H7 (cell line): ENCODE measurements at regions not wholly inside any gene's neighbourhood (a gene's known extent, or its start where the extent isn't known, plus 50 kb on each side); places are given as distances from the start of the nearest gene placed in this dataset.
"Not testable (repeated sequence)": the region's sequence is repeated elsewhere in the genome, so short reads cannot be mapped to it uniquely, and the experiment has no call there.

Experiments
- DNase-seq: peaks from one replicate; pipeline ENCODE4 v3.0.0; 2012
- H3K27me3 ChIP-seq: 2 replicates; pipeline ENCODE4 v1.6.0; 2011; ENCODE audit warnings: mild to moderate bottlenecking, low read length; ENCODE audit not compliant: control insufficient read depth, insufficient read depth
- H3K36me3 ChIP-seq: replicated peaks from 2 replicates; pipeline ENCODE4 v1.5.1; 2011; ENCODE audit warnings: low read length; ENCODE audit not compliant: control insufficient read depth, insufficient read depth
- H3K4me3 ChIP-seq: 2 replicates; pipeline ENCODE4 v1.5.1; 2011; ENCODE audit warnings: low read depth, mild to moderate bottlenecking, control low read depth, low read length, moderate library complexity; ENCODE audit not compliant: insufficient read depth

DNA sequence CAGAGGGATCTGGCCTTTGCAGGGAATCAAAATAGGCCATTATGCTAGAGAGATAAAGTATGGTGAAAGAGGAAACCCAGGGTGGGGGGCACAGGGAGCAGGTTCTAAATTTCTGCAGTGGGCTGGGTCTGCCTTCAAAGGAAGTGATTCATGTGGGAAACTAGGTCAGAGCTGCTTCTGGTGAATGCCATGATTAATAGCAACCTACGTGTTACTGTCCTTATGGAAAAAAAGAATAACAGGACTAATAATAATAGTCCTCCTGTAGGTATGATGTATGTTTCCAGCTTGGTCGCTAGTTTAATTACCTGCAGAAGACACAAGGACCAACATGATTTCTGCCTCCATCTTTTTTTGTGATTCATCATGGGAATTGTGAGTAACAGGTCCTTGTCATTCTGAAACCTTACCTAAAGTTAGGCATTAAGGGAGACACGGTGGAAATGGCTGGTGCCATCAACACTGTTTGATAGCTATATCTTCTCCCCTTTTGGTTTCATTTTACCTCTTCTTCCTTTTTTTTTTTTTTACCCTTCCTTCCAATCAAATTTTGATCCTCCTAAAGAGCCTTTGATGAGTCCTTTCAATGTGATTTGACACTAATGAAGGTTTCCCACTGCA, 180.4 kb downstream of the CPEB2 start:
- H3K27me3 ChIP-seq, result no peaks in the 10 kb centered on the region
- DNase-seq, result no peak
- H3K4me3 ChIP-seq, result no peak overlapping the region
- no peaks in the 10 kb centered on the region for H3K36me3 ChIP-seq

- Histone ChIP-seq H3K27me3 (no peaks in the 10 kb centered on the region), H3K36me3 (no peaks in the 10 kb centered on the region), H3K4me3 (no peak overlapping the region)
- DNase-seq, result no peak
Observed at GRCh38 chr4:15186149-15186548, 183.9 kb downstream of the CPEB2 start.

DNA sequence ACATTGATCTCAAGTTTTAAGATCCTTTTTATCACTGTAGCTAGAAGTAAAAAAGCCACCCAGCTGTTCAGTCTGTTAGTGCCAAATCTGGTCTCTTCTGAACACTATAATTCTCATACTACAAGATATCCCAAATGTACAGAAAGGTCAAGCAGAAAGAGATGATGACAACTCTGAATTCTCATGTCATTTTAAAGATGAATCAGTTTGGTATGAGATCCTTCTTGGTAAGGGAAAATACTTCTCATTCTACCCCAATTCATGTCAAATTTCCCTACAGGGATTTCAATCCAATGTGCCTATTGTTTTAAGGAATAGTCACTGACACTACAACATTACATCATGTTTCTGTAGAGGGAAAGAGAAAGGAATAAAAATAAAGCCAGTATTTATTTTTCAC, 184.5 kb downstream of the CPEB2 start:
- Histone ChIP-seq H3K36me3 (no peaks in the 10 kb centered on the region), H3K27me3 (no peaks in the 10 kb centered on the region), H3K4me3 (no peak overlapping the region)
- DNase-seq, result no peak

GRCh38 chr4:15188605-15189539, 186.6 kb downstream of the CPEB2 start:
- H3K36me3 ChIP-seq, result no peaks in the 10 kb centered on the region
- no peaks in the 10 kb centered on the region for H3K27me3 ChIP-seq
- DNase-seq, result no peak
- no peak overlapping the region for H3K4me3 ChIP-seq

- no peak for DNase-seq
- H3K36me3 ChIP-seq, result no peaks in the 10 kb centered on the region
- H3K27me3 ChIP-seq, result no peaks in the 10 kb centered on the region
- no peak overlapping the region for H3K4me3 ChIP-seq
Observed at GRCh38 chr4:15194520-15194919, 192.2 kb downstream of the CPEB2 start.

DNA sequence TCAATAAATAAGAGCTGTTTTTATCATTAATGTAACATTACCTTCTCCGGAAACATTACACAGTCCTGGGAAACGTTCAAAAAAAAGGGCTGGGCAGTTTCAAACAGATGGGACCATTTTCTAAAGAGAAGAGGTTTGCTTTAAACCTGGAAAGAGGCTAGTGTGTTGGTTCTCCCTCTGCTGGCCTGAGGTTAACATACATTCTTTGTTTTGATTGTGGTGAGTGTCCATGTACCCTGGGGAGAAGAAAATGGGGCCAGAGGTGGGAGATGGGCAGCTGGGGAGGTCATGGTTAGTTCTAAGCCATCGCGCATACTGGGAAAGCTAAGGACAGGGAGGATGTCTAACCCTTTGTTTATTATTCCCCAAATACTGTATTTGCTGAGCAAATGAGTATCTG, 194.7 kb downstream of the CPEB2 start:
- no peaks in the 10 kb centered on the region for H3K36me3 ChIP-seq
- DNase-seq, result peak; percentile 20
- H3K27me3 ChIP-seq, result no peaks in the 10 kb centered on the region
- H3K4me3 ChIP-seq, result no peak overlapping the region

- H3K27me3 ChIP-seq, result no peaks in the 10 kb centered on the region
- no peaks in the 10 kb centered on the region for H3K36me3 ChIP-seq
- H3K4me3 ChIP-seq, result no peak overlapping the region
- peak; percentile 33 for DNase-seq
Observed at GRCh38 chr4:15198070-15198727, 195.9 kb downstream of the CPEB2 start.

GRCh38 chr4:15201782-15202181, 199.5 kb downstream of the CPEB2 start:
- Histone ChIP-seq H3K27me3 (no peaks in the 10 kb centered on the region), H3K36me3 (no peaks in the 10 kb centered on the region), H3K4me3 (no peak overlapping the region)
- DNase-seq, result no peak

- DNase-seq, result no peak
- Histone ChIP-seq H3K27me3 (no peaks in the 10 kb centered on the region), H3K4me3 (no peak overlapping the region), H3K36me3 (no peaks in the 10 kb centered on the region)
Observed at GRCh38 chr4:15202481-15202880, 200.2 kb downstream of the CPEB2 start.

DNA sequence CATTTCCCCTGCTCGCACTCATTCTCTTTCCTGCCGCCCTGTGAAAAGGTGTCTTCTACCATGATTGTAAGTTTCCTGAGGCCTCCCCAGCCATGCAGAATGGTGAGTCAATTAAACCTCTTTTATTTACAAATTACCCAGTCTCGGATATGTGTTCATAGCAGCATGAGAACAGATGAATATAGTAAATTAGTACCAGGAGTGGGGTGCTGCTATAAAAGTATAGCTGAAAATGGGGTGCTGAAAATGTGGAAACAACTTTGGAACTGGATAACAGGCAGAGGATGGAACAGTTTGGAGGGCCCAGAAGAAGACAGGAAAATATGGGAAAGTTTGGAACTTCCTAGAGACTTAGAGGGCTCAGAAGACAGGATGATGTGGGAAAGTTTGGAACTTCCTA, 204.2 kb downstream of the CPEB2 start:
- not testable (repeated sequence) for H3K27me3 ChIP-seq, DNase-seq, H3K4me3 ChIP-seq, H3K36me3 ChIP-seq

- H3K27me3 ChIP-seq, result no peaks in the 10 kb centered on the region
- DNase-seq, result no peak
- H3K36me3 ChIP-seq, result no peaks in the 10 kb centered on the region
- no peak overlapping the region for H3K4me3 ChIP-seq
Observed at GRCh38 chr4:15213302-15213970, 211.2 kb downstream of the CPEB2 start.

- Histone ChIP-seq H3K27me3 (no peaks in the 10 kb centered on the region), H3K36me3 (no peaks in the 10 kb centered on the region), H3K4me3 (no peak overlapping the region)
- no peak for DNase-seq
Observed at GRCh38 chr4:15215109-15215508, 212.7 kb upstream of the C1QTNF7 start.

DNA sequence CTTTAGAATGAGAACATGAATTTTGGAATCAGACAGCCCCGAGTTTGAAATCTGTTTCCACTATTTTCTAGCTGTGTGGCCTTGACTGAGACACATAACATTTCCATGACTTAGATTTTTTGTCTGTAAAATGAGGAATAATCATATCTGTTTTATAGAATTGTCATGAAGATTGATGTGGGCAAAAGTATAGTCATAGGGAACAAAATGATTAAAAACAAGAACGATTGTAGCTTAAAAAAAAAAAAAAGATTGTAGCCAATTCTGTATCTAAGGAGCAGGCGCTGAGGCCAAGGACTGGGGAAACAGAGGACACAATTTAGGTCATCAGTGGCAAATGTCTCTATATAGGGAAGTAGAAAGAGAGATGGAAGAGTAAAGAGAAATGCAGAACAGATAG, 201.6 kb upstream of the C1QTNF7 start:
- no peaks in the 10 kb centered on the region for H3K36me3 ChIP-seq
- H3K4me3 ChIP-seq, result no peak overlapping the region
- no peaks in the 10 kb centered on the region for H3K27me3 ChIP-seq
- DNase-seq, result no peak

DNA sequence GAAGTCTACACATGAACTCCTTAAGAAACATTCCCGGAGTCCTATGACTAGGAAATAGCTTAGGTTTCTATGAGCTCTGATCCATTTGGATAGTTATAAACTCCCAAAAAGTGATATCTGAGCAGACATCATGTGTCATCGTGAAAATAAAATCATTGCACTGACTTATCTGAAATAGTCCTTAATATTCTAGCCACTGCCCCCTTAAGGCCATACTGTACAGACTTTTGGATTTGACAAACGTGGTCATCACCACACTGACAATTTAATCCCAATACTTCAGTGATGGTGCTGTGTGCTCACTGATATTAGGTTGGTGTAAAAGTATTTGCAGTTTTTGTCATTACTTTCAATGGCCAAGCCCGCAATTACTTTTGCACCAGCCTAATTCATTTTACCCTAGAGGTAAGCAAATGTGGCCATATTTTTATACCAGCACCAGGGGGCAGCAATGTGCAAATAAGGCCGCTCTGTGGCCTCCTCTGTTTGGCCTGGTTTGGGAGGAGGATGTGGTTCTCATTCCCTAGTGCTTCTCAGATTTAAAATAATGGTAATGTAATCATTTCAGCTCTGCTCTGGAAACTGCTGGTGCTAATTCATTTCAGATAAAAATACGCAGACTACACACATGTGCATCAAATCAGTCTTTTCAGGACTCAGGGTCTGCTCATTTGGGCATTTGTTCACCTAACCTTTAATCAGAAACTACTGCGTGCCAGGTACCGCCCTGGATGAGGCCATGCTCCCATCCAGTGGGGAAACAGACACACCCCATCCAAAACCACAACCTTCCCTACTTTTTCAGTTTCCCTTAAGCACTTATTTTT, 196.4 kb upstream of the C1QTNF7 start:
- peak; percentile 68 for DNase-seq
- Histone ChIP-seq H3K4me3 (no peak overlapping the region), H3K27me3 (no peaks in the 10 kb centered on the region), H3K36me3 (no peaks in the 10 kb centered on the region)
